HEK293T (cell line): ENCODE measurements at regions not wholly inside any gene's neighbourhood (a gene's known extent, or its start where the extent isn't known, plus 50 kb on each side); places are given as distances from the start of the nearest gene placed in this dataset.

Experiments
- ARNT ChIP-seq: fragments of 450-650 bp; IDR thresholded peaks from 2 replicates; pipeline ENCODE4 v1.6.1; 2017; ENCODE audit warnings: mild to moderate bottlenecking
- ELF4 ChIP-seq: fragments of 450-650 bp; IDR thresholded peaks from 2 replicates; pipeline ENCODE4 v1.6.1; 2017; ENCODE audit warnings: antibody characterized with exemption
- FOXA1 ChIP-seq: fragments of 450-650 bp; IDR thresholded peaks from 2 replicates; pipeline ENCODE4 v1.6.1; 2016; ENCODE audit warnings: mild to moderate bottlenecking
- FOXK2 ChIP-seq: fragments of 450-650 bp; IDR thresholded peaks from 2 replicates; pipeline ENCODE4 v1.6.1; 2016; ENCODE audit warnings: mild to moderate bottlenecking
- FOXM1 ChIP-seq: fragments of 450-650 bp; IDR thresholded peaks from 2 replicates; pipeline ENCODE4 v1.6.1; 2017; ENCODE audit warnings: mild to moderate bottlenecking, borderline replicate concordance
- NFRKB ChIP-seq: fragments of 450-650 bp; IDR thresholded peaks from 2 replicates; pipeline ENCODE4 v1.6.1; 2016; ENCODE audit warnings: mild to moderate bottlenecking, moderate library complexity
- SUZ12 ChIP-seq: fragments of 450-650 bp; IDR thresholded peaks from 2 replicates; pipeline ENCODE4 v1.6.1; 2016; ENCODE audit warnings: mild to moderate bottlenecking
- ZNF384 ChIP-seq: fragments of 450-650 bp; IDR thresholded peaks from 2 replicates; pipeline ENCODE4 v1.6.1; 2016
- TF ChIP-seq, protein P1 (sequence below): fragments of 450-650 bp; IDR thresholded peaks from 2 replicates; pipeline ENCODE4 v1.6.1; 2016

GRCh38 chr6:81300961-81301360, 451.5 kb downstream of the TENT5A start:
- TF ChIP-seq ARNT (no peak), NFRKB (no peak), FOXK2 (no peak), ELF4 (no peak), ZNF384 (no peak), SUZ12 (no peak), FOXA1 (no peak), FOXM1 (no peak)
- TF ChIP-seq, protein P1, sequence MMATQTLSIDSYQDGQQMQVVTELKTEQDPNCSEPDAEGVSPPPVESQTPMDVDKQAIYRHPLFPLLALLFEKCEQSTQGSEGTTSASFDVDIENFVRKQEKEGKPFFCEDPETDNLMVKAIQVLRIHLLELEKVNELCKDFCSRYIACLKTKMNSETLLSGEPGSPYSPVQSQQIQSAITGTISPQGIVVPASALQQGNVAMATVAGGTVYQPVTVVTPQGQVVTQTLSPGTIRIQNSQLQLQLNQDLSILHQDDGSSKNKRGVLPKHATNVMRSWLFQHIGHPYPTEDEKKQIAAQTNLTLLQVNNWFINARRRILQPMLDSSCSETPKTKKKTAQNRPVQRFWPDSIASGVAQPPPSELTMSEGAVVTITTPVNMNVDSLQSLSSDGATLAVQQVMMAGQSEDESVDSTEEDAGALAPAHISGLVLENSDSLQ, result no peak
